Ovary (tissue), 7 donors: ENCODE measurements at regions not wholly inside any gene's neighbourhood (a gene's known extent, or its start where the extent isn't known, plus 50 kb on each side); places are given as distances from the start of the nearest gene placed in this dataset.
"Not testable (repeated sequence)": the region's sequence is repeated elsewhere in the genome, so short reads cannot be mapped to it uniquely, and the experiment has no call there.

Source experiments
- DNase-seq, 5 donors: peaks; one replicate each; pipeline ENCODE4 v3.0.0-alpha.2; 2019 to 2020
- H3K27ac ChIP-seq, 2 donors: fragments of 200-600 bp; one replicate each; pipeline versions ENCODE4 v1.5.1 to v1.8.0; 2019 to 2022
- H3K27me3 ChIP-seq: fragments of 200-600 bp; one replicate; pipeline ENCODE4 v1.8.0; 2022
- H3K36me3 ChIP-seq: fragments of 200-600 bp; sonication (generic); one replicate; pipeline ENCODE4 v1.5.1; 2019
- H3K4me1 ChIP-seq: one replicate; pipeline ENCODE4 v1.8.1; 2013; ENCODE audit warnings: mild to moderate bottlenecking, moderate library complexity; ENCODE audit not compliant: insufficient read depth
- H3K4me3 ChIP-seq: fragments of 200-600 bp; sonication (generic); one replicate; pipeline ENCODE4 v1.5.1; 2017
- H3K9me3 ChIP-seq, 2 donors: fragments of 200-600 bp in 1 of 2; sonication (generic) in 1 of 2; one replicate each; pipeline versions ENCODE4 v1.5.1 to v1.8.1; 2013 to 2019; ENCODE audit warnings: mild to moderate bottlenecking in 1 of 2, moderate library complexity in 1 of 2
- CTCF ChIP-seq, 3 donors: fragments of 450-650 bp in 2 of 3; fragments of 200-600 bp in 1 of 3; IDR thresholded peaks; one replicate each; pipeline versions ENCODE4 v1.5.1 to v1.8.0; 2016 to 2022; ENCODE audit warnings: antibody characterized with exemption in 3 of 3, mild to moderate bottlenecking in 1 of 3
- EP300 ChIP-seq: sonication (generic); formaldehyde crosslinking; IDR thresholded peaks from one replicate; pipeline ENCODE4 v1.6.1; 2017; ENCODE audit warnings: antibody characterized with exemption
- POLR2A ChIP-seq: fragments of 450-650 bp; IDR thresholded peaks from one replicate; pipeline ENCODE4 v1.6.1; 2017; ENCODE audit warnings: antibody characterized with exemption, mild to moderate bottlenecking, moderate library complexity
- WGBS, 3 donors: extraction: QIAGEN DNeasy Blood & Tissue Kit in 1 of 3; methylation state at CpG; one replicate each; pipeline versions ENCODE4 v1.1.5 to v1.1.7; 2013 to 2017; 5-methylcytosine and 5-hydroxymethylcytosine counted together
- intact Hi-C, 4 donors: fragments of 100-400 bp; cut with DNase I; formaldehyde crosslinking; loops; one replicate each; pipeline versions ENCODE4 v1.11.0 to v1.15.1; 2022 to 2023
- donor health status: DM: no; HTN: no; CAD: no; lungs with moderate emphysema.
- donor health status: DM: no; HTN: no; CAD: no.
- donor health status: Bipolar disorder and iron deficiency.
- donor health status: DM: no; HTN: no; CAD: no.
- donor health status: DM: yes; HTN: yes; CAD: no.

GRCh38 chr5:17852740-17853139 is 218.5 kb downstream of the TAF11L14 start:
- DNase-seq: no peak
- Histone ChIP-seq H3K4me3 (no peak overlapping the region), H3K27ac (no peak overlapping the region), H3K36me3 (no peaks in the 10 kb centered on the region), H3K27me3 (no peaks in the 10 kb centered on the region), H3K4me1 (no peaks in the 10 kb centered on the region), H3K9me3 (no peaks in the 10 kb centered on the region)
- TF ChIP-seq POLR2A: no peak
- no peak for TF ChIP-seq CTCF (IDR thresholded peaks at IDR 0.05)
- no peak for TF ChIP-seq EP300
- intact Hi-C loops: no loop called here
- WGBS, 3 donors: 26 to 38% (median 35%) methylated on average over 3 of the region's 3 CpGs

GRCh38 chr5:17854901-17855300 is 220.6 kb downstream of the TAF11L14 start:
- no peak overlapping the region for H3K4me3 ChIP-seq

GRCh38 chr5:17860660-17861315 is 226.5 kb downstream of the TAF11L14 start:
- TF ChIP-seq EP300 (no peak), POLR2A (no peak)
- Histone ChIP-seq H3K36me3 (no peaks in the 10 kb centered on the region), H3K4me1 (no peaks in the 10 kb centered on the region), H3K9me3 (no peaks in the 10 kb centered on the region), H3K27me3 (no peaks in the 10 kb centered on the region), H3K4me3 (no peak overlapping the region), H3K27ac (no peak overlapping the region)
- 86 to 93% (median 88%) methylated on average over 2 of the region's 2 CpGs for WGBS, 3 donors
- DNase-seq: no peak
- intact Hi-C loops: no loop called here

More at GRCh38 chr5:17854901-17855300, 220.6 kb downstream of the TAF11L14 start:
- Histone ChIP-seq H3K36me3 (no peaks in the 10 kb centered on the region), H3K9me3 (no peaks in the 10 kb centered on the region), H3K27ac (no peak overlapping the region), H3K27me3 (no peaks in the 10 kb centered on the region), H3K4me1 (no peaks in the 10 kb centered on the region)
- no peak for DNase-seq
- intact Hi-C loops: no loop called here
- TF ChIP-seq EP300: no peak
- no peak for TF ChIP-seq CTCF (IDR thresholded peaks at IDR 0.05)
- no peak for TF ChIP-seq POLR2A

GRCh38 chr5:17864903-17865302 is 230.6 kb downstream of the TAF11L14 start:
- H3K27me3 ChIP-seq, H3K36me3 ChIP-seq, intact Hi-C loops, DNase-seq, H3K9me3 ChIP-seq, H3K4me3 ChIP-seq, H3K27ac ChIP-seq, H3K4me1 ChIP-seq: not testable (repeated sequence)
- WGBS, 3 donors: 72 to 76% (median 76%) methylated on average over 2 of the region's 2 CpGs

- 73 to 84% (median 73%) methylated on average over 1 of the region's 1 CpG for WGBS, 3 donors
- H3K36me3 ChIP-seq, H3K27me3 ChIP-seq, H3K4me1 ChIP-seq, DNase-seq, intact Hi-C loops, H3K27ac ChIP-seq, H3K9me3 ChIP-seq, H3K4me3 ChIP-seq: not testable (repeated sequence)
Observed at GRCh38 chr5:17865966-17866365, 231.7 kb downstream of the TAF11L14 start.

- TF ChIP-seq EP300: no peak
- no peak for TF ChIP-seq POLR2A
- no peak for TF ChIP-seq CTCF (IDR thresholded peaks at IDR 0.05)
- Histone ChIP-seq H3K9me3 (no peaks in the 10 kb centered on the region), H3K4me1 (no peaks in the 10 kb centered on the region), H3K27ac (no peak overlapping the region), H3K27me3 (no peaks in the 10 kb centered on the region), H3K36me3 (no peaks in the 10 kb centered on the region), H3K4me3 (no peak overlapping the region)
- intact Hi-C loops: no loop called here
- no peak for DNase-seq
- WGBS, 3 donors: 64 to 69% (median 68%) methylated on average over 4 of the region's 4 CpGs
Observed at GRCh38 chr5:17872204-17872603, 237.9 kb downstream of the TAF11L14 start.
